Kidney epithelial cell (primary cell): ENCODE measurements at regions not wholly inside any gene's neighbourhood (a gene's known extent, or its start where the extent isn't known, plus 50 kb on each side); places are given as distances from the start of the nearest gene placed in this dataset.

Experiments used
- DNase-seq: peaks from one replicate; pipeline ENCODE4 v3.0.0-alpha.2; 2010; ENCODE audit warnings: low read depth
- H3K27me3 ChIP-seq: 2 replicates; pipeline ENCODE4 v1.6.0; 2011; ENCODE audit warnings: low read length; ENCODE audit not compliant: control insufficient read depth, insufficient read depth
- H3K36me3 ChIP-seq: 2 replicates; pipeline ENCODE4 v1.5.1; 2011; ENCODE audit warnings: low read length; ENCODE audit not compliant: control insufficient read depth, insufficient read depth
- H3K4me3 ChIP-seq: 2 replicates; pipeline ENCODE4 v1.5.1; 2011; ENCODE audit warnings: low read depth, mild to moderate bottlenecking, control low read depth, low read length
- TF ChIP-seq, protein P1 (sequence below): IDR thresholded peaks from 2 replicates; pipeline ENCODE4 v1.5.1; 2011; ENCODE audit warnings: mild to moderate bottlenecking, moderate library complexity, low read length, control low read depth, inconsistent platforms; ENCODE audit not compliant: insufficient read depth, poor library complexity, severe bottlenecking

DNA sequence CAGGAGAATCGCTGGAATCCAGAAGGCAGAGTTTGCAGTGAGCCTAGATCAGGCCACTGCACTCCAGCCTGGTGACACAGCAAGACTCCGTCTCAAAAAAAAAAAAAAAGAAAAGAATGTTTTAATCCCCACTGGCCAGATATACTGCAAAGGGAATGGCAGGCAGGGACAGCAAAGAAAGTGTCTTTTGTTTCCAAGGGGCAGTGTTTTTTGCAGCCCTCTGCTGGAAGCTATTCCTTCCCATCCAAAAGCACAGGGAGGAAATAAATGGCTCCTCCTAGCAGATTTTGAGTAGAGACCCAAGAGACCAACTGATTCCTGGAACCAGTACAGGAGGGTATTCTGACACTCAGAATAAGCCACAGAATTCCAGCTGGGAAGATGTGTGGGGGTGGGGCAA lies 112.5 kb upstream of the STMND1 start:
- Histone ChIP-seq H3K4me3 (no peak overlapping the region), H3K27me3 (no peaks in the 10 kb centered on the region), H3K36me3 (no peaks in the 10 kb centered on the region)
- DNase-seq: no peak
- TF ChIP-seq, protein P1, sequence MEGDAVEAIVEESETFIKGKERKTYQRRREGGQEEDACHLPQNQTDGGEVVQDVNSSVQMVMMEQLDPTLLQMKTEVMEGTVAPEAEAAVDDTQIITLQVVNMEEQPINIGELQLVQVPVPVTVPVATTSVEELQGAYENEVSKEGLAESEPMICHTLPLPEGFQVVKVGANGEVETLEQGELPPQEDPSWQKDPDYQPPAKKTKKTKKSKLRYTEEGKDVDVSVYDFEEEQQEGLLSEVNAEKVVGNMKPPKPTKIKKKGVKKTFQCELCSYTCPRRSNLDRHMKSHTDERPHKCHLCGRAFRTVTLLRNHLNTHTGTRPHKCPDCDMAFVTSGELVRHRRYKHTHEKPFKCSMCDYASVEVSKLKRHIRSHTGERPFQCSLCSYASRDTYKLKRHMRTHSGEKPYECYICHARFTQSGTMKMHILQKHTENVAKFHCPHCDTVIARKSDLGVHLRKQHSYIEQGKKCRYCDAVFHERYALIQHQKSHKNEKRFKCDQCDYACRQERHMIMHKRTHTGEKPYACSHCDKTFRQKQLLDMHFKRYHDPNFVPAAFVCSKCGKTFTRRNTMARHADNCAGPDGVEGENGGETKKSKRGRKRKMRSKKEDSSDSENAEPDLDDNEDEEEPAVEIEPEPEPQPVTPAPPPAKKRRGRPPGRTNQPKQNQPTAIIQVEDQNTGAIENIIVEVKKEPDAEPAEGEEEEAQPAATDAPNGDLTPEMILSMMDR: no peak

DNA sequence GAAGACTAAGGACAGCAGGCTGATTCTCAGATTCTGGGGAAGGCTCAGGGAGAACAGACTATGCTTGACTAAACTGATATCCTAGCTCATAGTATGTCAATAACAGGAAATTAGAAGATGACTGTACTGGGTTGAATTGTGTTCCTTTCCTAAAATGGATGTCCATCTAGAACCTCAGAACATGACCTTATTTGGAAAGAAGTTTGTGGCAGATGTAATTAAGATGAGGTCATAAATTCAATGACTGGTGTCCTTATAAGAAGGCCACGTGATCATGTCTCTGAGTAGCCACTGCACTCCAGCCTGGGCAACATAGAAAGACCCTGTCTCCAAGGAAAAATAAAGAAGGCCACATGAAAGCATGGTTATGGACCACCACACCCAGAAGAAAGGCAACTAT lies 113.9 kb upstream of the STMND1 start:
- TF ChIP-seq, protein P1: no peak
- no peak for DNase-seq
- H3K36me3 ChIP-seq: no peaks in the 10 kb centered on the region

DNA sequence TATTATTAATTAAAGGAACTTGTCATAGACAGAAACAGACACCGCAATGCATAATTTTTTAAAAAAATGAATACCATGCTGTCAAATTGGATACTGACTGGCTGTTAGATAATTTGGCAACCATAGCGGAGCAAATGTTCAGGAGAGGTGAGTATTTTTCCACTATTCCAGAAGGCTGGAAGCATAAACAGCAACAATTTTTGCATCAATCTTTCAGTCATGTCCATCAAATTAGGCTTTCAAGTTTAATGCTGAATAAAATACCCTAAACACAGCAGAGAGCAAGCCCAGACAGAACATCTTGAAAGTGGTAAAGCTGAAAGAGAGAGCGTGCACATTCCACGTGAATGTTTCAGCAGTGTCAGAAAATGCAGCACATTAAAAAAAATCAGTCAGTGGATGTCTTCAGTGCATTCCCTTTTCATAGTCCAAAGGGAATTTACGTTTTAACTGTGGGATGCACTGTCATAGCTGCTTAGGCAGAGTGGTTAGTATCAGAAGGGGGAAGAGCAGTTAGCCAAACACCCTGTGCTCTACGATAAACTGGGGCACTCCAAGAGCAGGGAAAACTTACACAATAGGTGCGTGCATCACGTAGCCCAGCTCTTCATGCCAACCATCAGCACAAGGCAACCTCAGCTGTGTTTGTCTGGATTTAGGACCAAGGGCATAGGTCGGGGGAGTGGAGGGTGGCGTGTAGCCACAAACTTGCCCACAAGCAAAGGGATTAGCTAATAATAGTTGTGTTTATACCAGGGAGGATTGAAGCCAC lies 116.2 kb upstream of the STMND1 start:
- Histone ChIP-seq H3K27me3 (no peaks in the 10 kb centered on the region), H3K36me3 (no peaks in the 10 kb centered on the region), H3K4me3 (no peak overlapping the region)
- TF ChIP-seq, protein P1: no peak
- no peak for DNase-seq

More for the DNA sequence above, 113.9 kb upstream of the STMND1 start:
- no peak overlapping the region for H3K4me3 ChIP-seq
- H3K27me3 ChIP-seq: no peaks in the 10 kb centered on the region

DNA sequence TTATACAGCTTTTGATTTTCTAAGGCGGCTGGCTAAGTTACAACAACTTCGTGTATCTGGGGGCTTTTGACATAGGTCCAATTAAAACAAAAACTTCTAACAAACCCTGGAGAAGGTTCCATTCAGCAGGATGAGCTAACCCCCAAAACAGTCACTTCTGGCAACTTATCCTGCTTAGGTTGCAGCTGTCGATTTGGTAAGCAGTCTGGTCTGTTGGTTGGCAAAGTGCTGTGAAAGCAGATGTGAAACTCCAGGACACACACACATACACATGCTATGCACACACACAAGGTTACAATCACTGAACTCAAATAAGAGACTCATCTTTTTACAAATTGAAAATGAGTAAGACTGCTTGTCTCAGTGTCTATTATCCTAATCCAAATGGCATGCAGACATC lies 119.0 kb upstream of the STMND1 start:
- Histone ChIP-seq H3K4me3 (no peak overlapping the region), H3K27me3 (peaks cover 2% of the 10 kb centered on the region), H3K36me3 (no peaks in the 10 kb centered on the region)
- TF ChIP-seq, protein P1: no peak
- no peak for DNase-seq

DNA sequence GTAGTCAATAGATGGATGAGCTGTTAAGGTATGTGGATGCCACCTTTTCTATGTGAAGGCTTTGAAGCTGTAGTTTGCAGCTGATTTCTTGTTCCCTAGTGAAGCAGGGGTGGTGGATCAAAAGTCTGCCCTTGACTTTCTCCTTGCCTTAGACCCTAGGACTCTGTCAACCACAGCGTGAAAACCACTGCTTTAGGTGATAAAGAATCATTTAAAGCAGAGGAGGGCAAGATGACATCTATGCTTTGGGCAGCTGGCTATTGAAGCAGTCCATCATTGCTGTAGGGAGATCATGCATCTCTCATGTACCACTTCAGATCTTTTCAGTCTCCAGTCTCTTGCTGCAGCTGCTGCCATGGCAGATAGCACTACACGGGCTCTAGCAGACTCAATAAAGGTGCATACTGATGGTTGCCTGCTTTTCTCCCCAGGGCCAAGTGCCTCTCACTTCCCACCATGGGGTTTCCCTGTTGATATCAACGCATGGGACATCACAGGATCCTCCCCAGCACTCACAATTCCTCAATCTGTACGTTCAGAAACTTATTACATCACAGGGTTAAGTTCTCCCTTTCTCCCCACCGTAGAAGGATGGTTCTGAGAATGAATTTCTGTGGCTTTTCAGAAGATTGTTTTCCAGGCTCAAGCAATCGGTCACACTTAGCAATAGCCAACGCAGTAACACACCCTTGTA lies 122.0 kb upstream of the STMND1 start:
- DNase-seq: no peak
- Histone ChIP-seq H3K4me3 (no peak overlapping the region), H3K36me3 (no peaks in the 10 kb centered on the region), H3K27me3 (peaks cover 5% of the 10 kb centered on the region)
- TF ChIP-seq, protein P1: no peak
